HG02973 (cell line): ENCODE measurements at regions not wholly inside any gene's neighbourhood (a gene's known extent, or its start where the extent isn't known, plus 50 kb on each side); places are given as distances from the start of the nearest gene placed in this dataset.

Source experiments
- ATAC-seq: cut with Tn5 transposase; IDR thresholded peaks from one replicate; pipeline ENCODE4 v1.9.1; 2021; ENCODE audit warnings: moderate library complexity; ENCODE audit not compliant: unreplicated experiment

GRCh38 chrX:36436361-36436760 is 516.8 kb downstream of the CFAP47 start:
- ATAC-seq: no peak

- ATAC-seq: no peak
These were observed 523.5 kb downstream of the CFAP47 start for GRCh38 chrX:36443007-36443406.

DNA sequence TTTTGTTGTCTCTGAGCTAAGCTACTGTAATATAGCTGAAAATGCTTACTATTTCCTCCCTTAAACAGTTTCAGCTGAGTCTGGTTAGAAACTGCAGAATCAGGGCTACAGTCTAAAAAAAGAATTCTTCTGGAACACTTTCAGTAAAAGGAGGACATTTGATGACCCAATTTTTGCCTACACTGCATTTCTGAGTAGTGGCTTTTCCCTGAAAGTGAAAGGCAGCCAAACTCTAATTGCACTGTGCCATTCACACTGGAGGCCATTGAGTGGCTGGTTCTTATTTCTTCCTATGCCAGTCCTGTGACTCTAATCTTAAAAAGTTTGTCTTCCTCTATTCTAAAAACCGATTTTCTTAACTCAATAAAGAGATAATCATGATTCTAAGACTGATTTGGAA is 526.0 kb downstream of the CFAP47 start:
- no peak for ATAC-seq

DNA sequence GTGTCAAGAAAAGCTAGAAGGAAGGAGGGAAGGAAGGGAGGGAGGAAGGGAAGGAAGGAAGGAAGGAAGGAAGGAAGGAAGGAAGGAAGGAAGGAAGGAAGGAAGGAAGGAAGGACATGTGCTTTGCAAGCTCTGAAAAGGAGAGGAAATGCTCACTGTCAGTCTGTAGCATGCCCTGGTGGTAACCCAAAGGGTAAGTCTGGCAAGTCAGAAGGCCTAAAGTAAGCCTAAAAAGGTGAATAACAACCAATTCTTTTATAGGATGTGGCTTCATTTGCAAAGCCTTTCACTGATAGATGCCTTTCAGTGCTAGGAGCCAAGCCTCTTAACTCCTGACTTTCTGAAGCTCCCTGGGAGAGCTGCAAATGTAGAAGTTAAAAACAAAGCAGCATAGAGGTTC is 542.6 kb downstream of the CFAP47 start:
- no peak for ATAC-seq

DNA sequence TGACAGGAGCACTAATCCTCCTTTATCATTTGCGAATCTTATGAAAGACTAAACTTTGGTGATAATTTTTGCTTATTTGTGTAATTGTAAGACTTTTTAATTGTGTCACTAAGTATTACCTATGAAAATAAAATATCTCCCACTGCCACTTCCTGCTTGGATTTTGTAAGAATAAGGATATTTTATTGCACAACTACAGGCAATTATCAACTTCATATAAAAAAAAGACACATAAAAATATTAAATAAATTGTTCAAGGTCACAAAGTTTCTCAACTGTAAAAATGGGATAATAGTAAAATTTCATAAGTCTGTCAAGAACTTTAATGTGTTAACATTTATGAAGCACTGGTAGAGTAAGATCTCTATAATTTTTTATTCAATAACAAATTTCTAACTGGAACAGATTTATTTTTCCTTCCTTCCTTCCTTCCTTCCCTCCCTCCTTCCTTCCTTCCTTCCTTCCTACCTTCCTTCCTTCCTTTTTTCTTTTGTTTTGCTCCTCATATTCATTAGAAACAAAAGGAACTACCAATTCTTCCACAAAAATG is 527.6 kb upstream of the FAM47C start:
- ATAC-seq: no peak

GRCh38 chrX:36501169-36501702 is 506.9 kb upstream of the FAM47C start:
- ATAC-seq: no peak

- ATAC-seq: no peak
These were observed 503.5 kb upstream of the FAM47C start for GRCh38 chrX:36504625-36505024.

DNA sequence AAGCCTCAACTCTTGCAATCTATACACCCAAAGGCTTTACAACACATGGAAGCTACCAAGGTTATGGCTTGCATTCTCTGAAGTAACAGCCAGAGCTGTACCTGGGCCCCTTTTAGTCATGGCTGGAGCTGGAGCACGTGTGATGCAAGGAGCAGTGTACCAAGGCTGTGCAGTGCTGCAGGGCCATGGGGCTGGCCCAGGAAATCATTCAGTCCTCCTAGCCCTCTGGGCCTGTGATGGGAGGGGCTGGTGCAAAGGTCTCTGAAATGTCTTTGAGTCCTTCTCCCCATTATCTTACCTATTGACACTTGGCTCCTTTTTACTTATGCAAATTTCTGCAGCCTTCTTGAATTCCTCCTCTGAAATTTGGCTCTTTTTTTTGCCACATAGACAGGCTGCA is 500.1 kb upstream of the FAM47C start:
- no peak for ATAC-seq

GRCh38 chrX:36510736-36511135 is 497.4 kb upstream of the FAM47C start:
- ATAC-seq: no peak

DNA sequence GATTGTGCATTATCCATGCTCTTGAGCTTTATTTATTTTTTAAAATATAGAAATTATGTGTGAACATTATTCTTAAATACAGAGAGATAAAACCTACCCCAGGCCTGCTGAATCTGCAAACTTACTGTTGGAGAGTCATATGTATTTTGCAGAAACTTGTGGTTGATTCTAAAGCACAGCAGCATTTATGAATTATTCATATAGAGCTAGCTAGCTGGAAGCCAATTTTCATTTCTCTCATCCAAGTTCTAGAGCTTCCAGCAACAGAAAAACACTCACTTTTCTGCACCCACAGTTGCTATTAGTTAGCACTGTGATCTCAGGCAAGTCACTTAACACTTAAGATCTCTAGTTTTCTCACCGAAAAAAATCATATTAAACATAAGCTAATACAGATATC is 479.5 kb upstream of the FAM47C start:
- ATAC-seq: no peak

- ATAC-seq: no peak
These were observed 473.3 kb upstream of the FAM47C start for GRCh38 chrX:36534900-36535299.

GRCh38 chrX:36543499-36543898 is 464.7 kb upstream of the FAM47C start:
- ATAC-seq: no peak

DNA sequence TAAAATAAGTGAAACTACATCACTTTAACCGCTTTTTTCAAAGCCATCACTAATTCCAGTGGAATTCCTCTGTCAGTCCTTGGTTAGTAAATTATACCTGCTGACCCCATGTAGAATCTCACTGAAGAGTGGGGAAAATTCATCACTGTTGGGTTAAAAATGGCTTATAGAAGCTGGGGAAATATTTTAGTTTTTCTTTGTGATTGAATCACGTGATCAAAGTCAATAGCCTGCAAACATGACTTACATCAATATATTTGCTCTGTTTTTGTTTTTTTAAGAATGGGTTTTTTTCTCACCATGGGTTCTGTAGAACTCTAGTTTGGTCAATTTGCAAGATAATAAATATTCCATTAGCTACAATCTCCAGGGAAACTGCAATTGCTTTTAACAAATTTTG is 445.2 kb upstream of the FAM47C start:
- ATAC-seq: no peak

DNA sequence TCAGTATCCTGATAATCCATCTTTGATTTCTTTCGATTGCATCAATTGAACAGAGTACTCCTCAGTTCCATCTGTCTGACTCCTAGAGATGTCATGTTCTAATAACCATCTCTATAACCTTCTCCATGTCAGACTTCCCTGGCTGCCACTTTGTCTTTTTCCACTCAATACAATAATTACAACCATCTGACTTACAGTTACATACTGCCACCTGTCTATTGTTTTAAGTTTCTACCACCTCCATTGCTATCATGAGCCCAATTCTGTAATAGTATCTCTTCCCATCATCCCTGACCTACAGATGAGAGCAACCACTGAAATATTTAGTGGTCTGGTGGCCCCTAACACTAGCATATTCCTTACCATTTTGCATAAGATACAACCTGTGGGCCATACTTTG is 439.2 kb upstream of the FAM47C start:
- no peak for ATAC-seq

DNA sequence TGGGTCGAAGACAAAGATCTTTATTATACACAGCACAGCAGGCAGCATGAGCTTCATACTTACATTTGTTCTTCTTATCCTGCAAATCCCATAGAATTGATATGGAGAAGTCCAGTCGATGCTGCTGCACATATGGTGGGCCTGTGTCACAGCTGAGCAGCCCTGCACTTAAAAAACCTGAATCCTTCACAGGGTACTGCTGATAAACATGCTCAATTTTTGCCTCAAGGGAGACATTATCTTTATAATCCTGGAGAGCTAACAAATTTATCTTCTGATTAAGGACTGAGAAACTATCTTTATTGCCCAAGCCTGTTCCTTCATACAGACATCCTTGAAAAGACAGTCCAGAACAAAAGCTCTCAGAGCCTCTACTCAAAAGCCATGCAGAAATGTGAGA is 434.4 kb upstream of the FAM47C start:
- no peak for ATAC-seq

GRCh38 chrX:36575670-36576069 is 432.5 kb upstream of the FAM47C start:
- ATAC-seq: no peak

GRCh38 chrX:36577006-36577405 is 431.2 kb upstream of the FAM47C start:
- no peak for ATAC-seq

GRCh38 chrX:36581030-36581429 is 427.1 kb upstream of the FAM47C start:
- ATAC-seq: no peak

- no peak for ATAC-seq
These were observed 424.5 kb upstream of the FAM47C start for GRCh38 chrX:36583674-36584073.

GRCh38 chrX:36609616-36610585 is 398.3 kb upstream of the FAM47C start:
- no peak for ATAC-seq

- ATAC-seq: no peak
These were observed 381.3 kb upstream of the FAM47C start for GRCh38 chrX:36626898-36627297.

DNA sequence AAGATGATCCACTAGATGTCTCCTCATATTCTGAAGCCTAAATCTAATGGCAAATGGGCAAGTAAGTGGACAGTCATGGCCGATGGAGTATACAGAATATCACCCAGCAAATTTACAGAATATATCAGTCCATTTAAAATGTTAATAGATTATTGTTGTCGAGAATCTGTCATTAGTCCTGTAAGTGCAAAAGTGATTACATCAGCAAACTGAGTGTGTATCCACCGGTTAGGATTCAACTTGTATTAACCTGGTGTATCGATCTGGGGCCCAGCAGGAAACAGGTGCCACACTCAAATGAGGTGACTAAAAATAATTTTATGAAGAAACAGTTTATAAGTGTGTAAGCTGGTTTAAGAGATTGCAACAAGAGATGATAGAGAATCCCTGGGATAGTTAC is 367.9 kb upstream of the FAM47C start:
- ATAC-seq: no peak
